H1 (cell line): ENCODE measurements at regions not wholly inside any gene's neighbourhood (a gene's known extent, or its start where the extent isn't known, plus 50 kb on each side); places are given as distances from the start of the nearest gene placed in this dataset.

Experiments used
- CTCF ChIA-PET: fragments of 300-600 bp; sonication (Branson Sonifier 250); formaldehyde crosslinking; loops from one replicate; lab custom pipeline; 2021; ENCODE audit not compliant: partially characterized antibody; lab: Charles Lee
- POLR2A ChIA-PET: fragments of 300-600 bp; sonication (Branson Sonifier 250); formaldehyde crosslinking; loops from one replicate; lab custom pipeline; 2021; ENCODE audit warnings: inconsistent platforms; ENCODE audit not compliant: partially characterized antibody; lab: Charles Lee
- DNase-seq, 2 experiments: peaks; one replicate each; pipeline versions ENCODE4 v3.0.0 to v3.0.0-alpha.2; 2010 to 2022; ENCODE audit warnings: low spot score in 2 of 2, low read depth in 1 of 2, mixed read lengths in 1 of 2
- FAIRE-seq: peaks from 2 replicates; lab custom pipeline; 2011; peaks lifted over from hg19 to GRCh38; lab: Jason Lieb, UNC
- H2AFZ ChIP-seq: 2 replicates; pipeline ENCODE4 v1.8.1; 2012; ENCODE audit warnings: low read length, inconsistent platforms
- H2AK5ac ChIP-seq: 2 replicates; pipeline ENCODE4 v1.6.1; 2013; ENCODE audit warnings: low read depth, low read length
- H2BK120ac ChIP-seq: replicated peaks from 2 replicates; pipeline ENCODE3; 2013; ENCODE audit warnings: low read depth, low read length, inconsistent platforms
- H2BK12ac ChIP-seq: 2 replicates; pipeline ENCODE4 v1.6.1; 2013; ENCODE audit warnings: low read depth, low read length
- H2BK15ac ChIP-seq: 2 replicates; pipeline ENCODE4 v1.6.1; 2013; ENCODE audit warnings: low read length
- H2BK20ac ChIP-seq: 2 replicates; pipeline ENCODE4 v1.6.1; 2013; ENCODE audit warnings: low read length
- H2BK5ac ChIP-seq: 2 replicates; pipeline ENCODE4 v1.6.1; 2013; ENCODE audit warnings: low read depth, low read length
- H3K14ac ChIP-seq: 2 replicates; pipeline ENCODE4 v1.6.1; 2013; ENCODE audit warnings: inconsistent platforms; ENCODE audit not compliant: insufficient read length
- H3K18ac ChIP-seq: 2 replicates; pipeline ENCODE4 v1.6.1; 2013; ENCODE audit warnings: low read length; ENCODE audit errors: extremely low read depth
- H3K23ac ChIP-seq: 2 replicates; pipeline ENCODE4 v1.6.1; 2013; ENCODE audit warnings: inconsistent platforms; ENCODE audit not compliant: insufficient read length
- H3K23me2 ChIP-seq: 2 replicates; pipeline ENCODE4 v1.6.1; 2013; ENCODE audit warnings: low read depth, low read length
- H3K27ac ChIP-seq: 2 replicates; pipeline ENCODE4 v1.6.1; 2011; ENCODE audit warnings: low read depth, low read length, inconsistent platforms
- H3K27me3 ChIP-seq, 4 experiments: replicated peaks in 1 of 4; 1 replicate in 1 of 4; 2 replicates in 3 of 4; pipeline versions ENCODE4 v1.6.1 to v1.8.1; 2011 to 2013; ENCODE audit warnings: low read length in 3 of 4, mild to moderate bottlenecking in 3 of 4, inconsistent platforms in 2 of 4, mixed read lengths in 2 of 4, moderate library complexity in 1 of 4; ENCODE audit not compliant: control insufficient read depth in 3 of 4, insufficient read depth in 3 of 4; ENCODE audit errors: extremely low read depth in 1 of 4
- H3K36me3 ChIP-seq, 4 experiments: 2 replicates each; pipeline versions ENCODE4 v1.6.1 to v1.8.1; 2011 to 2013; ENCODE audit warnings: mild to moderate bottlenecking in 4 of 4, low read length in 3 of 4, moderate library complexity in 2 of 4, control low read depth in 1 of 4, inconsistent platforms in 1 of 4; ENCODE audit not compliant: insufficient read depth in 4 of 4, control insufficient read depth in 2 of 4
- H3K4ac ChIP-seq: replicated peaks from 2 replicates; pipeline ENCODE3; 2013; ENCODE audit warnings: low read length, low read depth, mixed read lengths, inconsistent platforms; ENCODE audit not compliant: insufficient read length
- H3K4me1 ChIP-seq, 4 experiments: replicated peaks in 1 of 4; 1 replicate in 1 of 4; 2 replicates in 3 of 4; pipeline versions ENCODE4 v1.6.1 to v1.8.1; 2011 to 2013; ENCODE audit warnings: low read length in 3 of 4, inconsistent platforms in 2 of 4, mixed read lengths in 1 of 4; ENCODE audit not compliant: insufficient read depth in 4 of 4, control insufficient read depth in 3 of 4
- H3K4me2 ChIP-seq, 2 experiments: 2 replicates each; pipeline versions ENCODE4 v1.6.1 to v1.8.1; 2011 to 2013; ENCODE audit warnings: low read depth in 2 of 2, low read length in 2 of 2, control low read depth in 1 of 2, inconsistent platforms in 1 of 2, mild to moderate bottlenecking in 1 of 2; ENCODE audit not compliant: insufficient read depth in 1 of 2
- H3K4me3 ChIP-seq, 4 experiments: fragments of 200-600, 300-600 bp in 1 of 4; sonication (generic), shearing (Covaris generic), sonication (Bioruptor Twin) in 1 of 4; 2 replicates each; pipeline versions ENCODE4 v1.5.1 to v1.8.1; 2011 to 2016; ENCODE audit warnings: low read length in 4 of 4, low read depth in 3 of 4, control low read depth in 2 of 4, inconsistent platforms in 2 of 4, mild to moderate bottlenecking in 2 of 4, mixed read lengths in 1 of 4, moderate library complexity in 1 of 4; ENCODE audit not compliant: insufficient read depth in 2 of 4; ENCODE audit errors: extremely low read depth in 1 of 4
- H3K56ac ChIP-seq: replicated peaks from 2 replicates; pipeline ENCODE3; 2013; ENCODE audit warnings: low read depth, mild to moderate bottlenecking, mixed read lengths, low read length, inconsistent platforms; ENCODE audit not compliant: insufficient read length
- H3K79me1 ChIP-seq: 2 replicates; pipeline ENCODE4 v1.6.1; 2013; ENCODE audit warnings: low read depth, low read length, control low read depth
- H3K79me2 ChIP-seq, 2 experiments: 2 replicates each; pipeline versions ENCODE4 v1.6.1 to v1.8.1; 2012 to 2013; ENCODE audit warnings: low read length in 2 of 2, mild to moderate bottlenecking in 2 of 2, inconsistent platforms in 1 of 2; ENCODE audit not compliant: insufficient read depth in 2 of 2, control insufficient read depth in 1 of 2
- H3K9ac ChIP-seq, 4 experiments: replicated peaks in 1 of 4; 1 replicate in 1 of 4; 2 replicates in 3 of 4; pipeline versions ENCODE4 v1.6.1 to v1.8.1; 2011 to 2013; ENCODE audit warnings: low read depth in 3 of 4, low read length in 3 of 4, control low read depth in 2 of 4, mild to moderate bottlenecking in 2 of 4, moderate library complexity in 2 of 4, inconsistent platforms in 1 of 4; ENCODE audit errors: extremely low read depth in 1 of 4
- H3K9me3 ChIP-seq, 2 experiments: 2 replicates each; pipeline versions ENCODE4 v1.6.1 to v1.8.1; 2012 to 2013; ENCODE audit warnings: mild to moderate bottlenecking in 2 of 2, moderate library complexity in 2 of 2, control low read depth in 1 of 2, inconsistent platforms in 1 of 2, low read depth in 1 of 2, low read length in 1 of 2, mixed read lengths in 1 of 2; ENCODE audit not compliant: insufficient read depth in 2 of 2
- H4K20me1 ChIP-seq, 2 experiments: replicated peaks in 1 of 2; 2 replicates each; pipeline versions ENCODE3 to v1.8.1; 2011 to 2013; ENCODE audit warnings: inconsistent platforms in 2 of 2, low read length in 2 of 2, mild to moderate bottlenecking in 1 of 2; ENCODE audit not compliant: insufficient read depth in 2 of 2, control insufficient read depth in 1 of 2
- H4K5ac ChIP-seq: 2 replicates; pipeline ENCODE4 v1.6.1; 2013; ENCODE audit warnings: low read length, low read depth, mixed read lengths, inconsistent platforms; ENCODE audit not compliant: insufficient read length
- H4K8ac ChIP-seq: 2 replicates; pipeline ENCODE4 v1.8.0; 2013; ENCODE audit warnings: mild to moderate bottlenecking, moderate library complexity, low read length, inconsistent platforms; ENCODE audit not compliant: insufficient read depth; ENCODE audit errors: extremely low read depth
- H4K91ac ChIP-seq: replicated peaks from 2 replicates; pipeline ENCODE3; 2013; ENCODE audit warnings: low read length, mixed read lengths, inconsistent platforms; ENCODE audit not compliant: insufficient read length
- BCL11A ChIP-seq, 2 experiments: IDR thresholded peaks; one replicate each; pipeline ENCODE4 v1.6.1; 2011; ENCODE audit warnings: low read depth in 2 of 2, low read length in 2 of 2, mild to moderate bottlenecking in 2 of 2
- CBX5 ChIP-seq: fragments of 300-800, 300-1000 bp; sonication (generic); IDR thresholded peaks from 2 replicates; pipeline ENCODE4 v1.7.1; 2016; ENCODE audit warnings: antibody characterized with exemption, low read length, low read depth
- CEBPB ChIP-seq: IDR thresholded peaks from 2 replicates; pipeline ENCODE4 v1.6.1; 2012; ENCODE audit warnings: low read depth, low read length
- JUN ChIP-seq: IDR thresholded peaks from 2 replicates; pipeline ENCODE4 v1.6.1; 2011; ENCODE audit warnings: low read depth, mild to moderate bottlenecking, improper control_type of control experiment, low read length
- POU5F1 ChIP-seq: IDR thresholded peaks from 2 replicates; pipeline ENCODE4 v1.6.1; 2011; ENCODE audit warnings: low read depth, mild to moderate bottlenecking, low read length, moderate library complexity
- RNF2 ChIP-seq: fragments of 200-900, 300-1000 bp; sonication (generic); IDR thresholded peaks from 2 replicates; pipeline ENCODE4 v1.7.1; 2016; ENCODE audit warnings: borderline replicate concordance, low read depth, mild to moderate bottlenecking, antibody characterized with exemption, low read length; ENCODE audit not compliant: poor library complexity, severe bottlenecking; ENCODE audit errors: missing control alignments
- TEAD4 ChIP-seq: IDR thresholded peaks from 2 replicates; pipeline ENCODE4 v1.6.1; 2012; ENCODE audit warnings: low read depth, low read length, inconsistent platforms, mixed read lengths
- ZNF274 ChIP-seq: IDR thresholded peaks from 2 replicates; pipeline ENCODE4 v1.7.0; 2012; ENCODE audit warnings: low read length, borderline replicate concordance; ENCODE audit errors: extremely low read depth
- WGBS, 2 experiments: shearing (Covaris generic) in 1 of 2; methylation state at CpG; one replicate each; pipeline versions ENCODE4 v1.1.6 to v1.1.7; 2013 to 2015; ENCODE audit warnings: low lambda C conversion rate in 2 of 2, mixed read lengths in 2 of 2, inconsistent platforms in 1 of 2, low coverage in 1 of 2, missing lambda C conversion rate in 1 of 2; ENCODE audit not compliant: insufficient replicate concordance in 2 of 2, insufficient coverage in 1 of 2, insufficient read length in 1 of 2; ENCODE audit errors: extremely low coverage in 1 of 2, missing lambda C conversion rate in 1 of 2; 5-methylcytosine and 5-hydroxymethylcytosine counted together
- TF ChIP-seq, protein P1 (sequence below): IDR thresholded peaks from 2 replicates; pipeline ENCODE4 v1.6.1; 2012; ENCODE audit warnings: inconsistent platforms

DNA sequence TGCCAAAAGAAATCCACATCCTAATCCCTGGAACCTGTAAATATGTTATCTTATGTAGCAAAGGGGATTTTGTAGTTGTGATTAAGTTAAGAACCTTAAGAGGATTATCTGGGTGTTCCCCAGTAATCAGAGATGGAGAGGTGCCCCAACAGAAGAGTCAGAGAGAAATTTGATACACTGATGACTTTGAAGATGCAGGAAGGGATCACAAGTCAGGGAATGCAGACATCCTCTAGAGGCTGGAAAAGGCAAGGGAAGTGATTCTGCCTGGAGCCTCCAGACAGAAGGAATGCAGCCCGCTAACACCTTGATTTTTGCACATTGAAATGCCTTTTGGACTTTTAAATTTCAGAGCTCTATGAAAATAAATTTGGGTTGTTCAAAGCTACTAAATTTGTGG lies 531.7 kb downstream of the DNAJB9 start:
- H3K4me1 ChIP-seq, result no peaks in the 10 kb centered on the region
- TF ChIP-seq BCL11A (IDR thresholded peaks at IDR 0.05; ENCODE audit: low read depth in 2 of 2, low read length in 2 of 2) (no peak), CBX5 (no peak), POU5F1 (no peak), CEBPB (no peak), JUN (no peak), TEAD4 (peak; percentile 31; the same call in 1 of the 2 replicates), RNF2 (no peak), ZNF274 (no peak)
- TF ChIP-seq, protein P1, sequence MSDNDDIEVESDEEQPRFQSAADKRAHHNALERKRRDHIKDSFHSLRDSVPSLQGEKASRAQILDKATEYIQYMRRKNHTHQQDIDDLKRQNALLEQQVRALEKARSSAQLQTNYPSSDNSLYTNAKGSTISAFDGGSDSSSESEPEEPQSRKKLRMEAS, result no peak
- TF ChIP-seq, all 59 proteins: peak for 1
- no peaks in the 10 kb centered on the region for H3K9me3 ChIP-seq
- POLR2A ChIA-PET, result no interaction called here
- CTCF ChIA-PET, result interaction anchor here (1.2 kb wide), 1 partner anchor 9 kb away, joined by 3 read pairs; no protein-coding TSS in a partner anchor
- no peaks in the 10 kb centered on the region for H3K23me2 ChIP-seq
- H3K9ac ChIP-seq, result no peak overlapping the region
- H2BK5ac ChIP-seq, result no peak overlapping the region
- no peaks in the 10 kb centered on the region for H3K36me3 ChIP-seq
- FAIRE-seq (no peak), DNase-seq (no peak)
- H2BK12ac ChIP-seq, result no peak overlapping the region
- H4K20me1 ChIP-seq, result no peaks in the 10 kb centered on the region
- no peak overlapping the region for H2BK20ac ChIP-seq
- no peaks in the 10 kb centered on the region for H3K79me1 ChIP-seq
- no peak overlapping the region for H3K4me3 ChIP-seq
- no peaks in the 10 kb centered on the region for H3K27me3 ChIP-seq
- 95% methylated on average over 1 of the region's 1 CpG; no CpG with 5 or more reads in 1 of the 2 experiments for WGBS, 2 experiments
- no peak overlapping the region for H3K18ac ChIP-seq
- no peak overlapping the region for H2BK120ac ChIP-seq
- no peak overlapping the region for H3K14ac ChIP-seq
- no peak overlapping the region for H3K56ac ChIP-seq
- H4K91ac ChIP-seq, result no peak overlapping the region
- no peaks in the 10 kb centered on the region for H3K79me2 ChIP-seq
- no peak overlapping the region for H3K4me2 ChIP-seq
- no peak overlapping the region for H2AFZ ChIP-seq
- no peak overlapping the region for H2AK5ac ChIP-seq
- H4K8ac ChIP-seq, result no peak overlapping the region
- H4K5ac ChIP-seq, result no peak overlapping the region
- no peak overlapping the region for H2BK15ac ChIP-seq
- H3K23ac ChIP-seq, result no peak overlapping the region
- no peak overlapping the region for H3K4ac ChIP-seq
- H3K27ac ChIP-seq, result no peak overlapping the region
